HPDE6-E6E7 (cell line): ENCODE measurements at regions not wholly inside any gene's neighbourhood (a gene's known extent, or its start where the extent isn't known, plus 50 kb on each side); places are given as distances from the start of the nearest gene placed in this dataset.

Experiments used
- DNase-seq: peaks from one replicate; pipeline ENCODE4 v3.0.0; 2011; ENCODE audit warnings: missing footprints; ENCODE audit errors: extremely low spot score

GRCh38 chr14:30500222-30500621, 58.7 kb upstream of the G2E3 start:
- DNase-seq: no peak

DNA sequence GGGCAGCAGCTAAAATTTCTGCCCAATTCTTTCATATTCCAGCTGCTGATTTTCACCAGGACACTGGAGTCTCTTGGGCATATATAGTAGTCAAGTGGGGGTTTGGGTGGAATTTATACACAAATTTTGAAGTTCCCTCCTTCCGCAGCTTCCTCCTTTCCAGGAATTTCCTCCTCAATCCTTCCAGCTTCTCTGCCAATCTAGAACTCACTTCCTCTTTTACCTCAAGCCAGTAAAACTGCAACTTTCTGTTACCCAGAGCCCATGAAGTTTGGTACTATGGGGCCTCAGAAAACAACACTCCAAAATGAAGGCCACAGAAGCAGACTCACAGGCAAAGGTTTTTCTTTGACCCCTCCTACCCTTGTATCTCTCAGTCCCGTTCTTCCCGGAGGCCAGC, 51.7 kb upstream of the G2E3 start:
- no peak for DNase-seq
